ENCODE measurements at regions not wholly inside any gene's neighbourhood (a gene's known extent, or its start where the extent isn't known, plus 50 kb on each side); places are given as distances from the start of the nearest gene placed in this dataset.

DNA sequence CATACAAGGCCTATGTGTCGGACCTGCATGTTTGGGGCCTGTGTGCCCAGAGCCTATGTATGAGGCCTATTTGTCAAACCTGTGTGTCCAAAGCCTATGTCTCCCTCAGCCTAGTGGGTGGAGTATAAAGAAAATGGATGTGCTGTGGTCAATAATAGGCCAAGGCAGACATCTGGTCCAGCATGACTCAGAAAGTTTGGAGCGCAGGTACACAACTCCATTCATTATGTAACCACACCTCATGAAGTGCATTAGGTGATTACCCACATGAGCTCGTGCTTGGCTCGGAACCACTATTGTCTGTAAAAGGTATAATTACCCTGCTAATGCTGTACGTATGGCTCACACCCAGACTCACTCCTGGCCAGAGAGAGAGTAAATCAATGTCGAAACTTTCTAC lies 302.4 kb upstream of the POU3F2 start:
- no peak for DNase-seq (ENCODE audit: low read depth, low spot score)

DNA sequence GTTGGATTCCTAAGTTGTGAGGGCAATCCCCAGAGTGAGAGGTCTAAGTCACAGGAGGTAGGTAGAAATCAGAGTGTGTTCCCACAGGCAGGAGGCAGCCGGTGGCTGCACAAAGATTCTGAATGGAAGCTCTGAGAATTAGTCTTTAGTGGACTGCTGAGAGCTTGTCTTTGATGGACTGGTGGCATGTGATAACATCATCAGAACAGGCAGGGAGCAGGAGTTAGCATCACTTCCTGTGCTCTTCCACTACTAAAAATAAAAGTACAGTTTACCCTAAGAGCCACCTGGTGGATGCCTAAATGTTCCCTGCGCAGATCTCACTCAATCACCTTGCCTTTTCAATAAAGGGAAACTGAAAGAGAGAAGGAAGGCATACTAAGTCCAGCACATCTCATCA lies 294.6 kb upstream of the POU3F2 start:
- DNase-seq (ENCODE audit: low read depth, low spot score) = no peak

- no peak for DNase-seq (ENCODE audit: low read depth, low spot score)
Observed at GRCh38 chr6:98546376-98546775, 288.0 kb upstream of the POU3F2 start.

- DNase-seq (ENCODE audit: low read depth, low spot score) = no peak
Observed at GRCh38 chr6:98547151-98547550, 287.2 kb upstream of the POU3F2 start.

GRCh38 chr6:98547634-98548033 lies 286.7 kb upstream of the POU3F2 start:
- no peak for DNase-seq (ENCODE audit: low read depth, low spot score)

GRCh38 chr6:98548301-98548700 lies 286.1 kb upstream of the POU3F2 start:
- DNase-seq (ENCODE audit: low read depth, low spot score) = no peak

GRCh38 chr6:98560418-98560817 lies 274.0 kb upstream of the POU3F2 start:
- DNase-seq (ENCODE audit: low read depth, low spot score) = no peak

GRCh38 chr6:98560841-98561240 lies 273.5 kb upstream of the POU3F2 start:
- DNase-seq (ENCODE audit: low read depth, low spot score) = no peak

DNA sequence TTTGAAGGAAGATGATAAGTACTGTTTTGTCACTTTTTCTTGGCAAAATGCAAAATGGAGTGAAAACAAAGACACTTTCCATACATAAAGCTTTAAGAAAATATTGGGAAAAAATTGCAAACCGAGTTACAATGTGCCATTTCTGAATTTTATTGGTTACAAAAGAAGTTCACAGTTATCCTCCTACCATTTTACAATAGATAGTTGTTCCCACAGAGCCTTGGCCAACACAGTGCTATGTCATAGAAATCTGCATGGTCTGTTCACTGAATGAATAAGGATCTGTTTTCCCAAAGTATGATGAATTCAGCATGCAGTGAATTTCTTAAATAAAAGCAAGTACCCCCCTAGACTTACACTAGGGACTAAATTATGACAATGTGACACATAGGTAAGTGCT lies 268.2 kb upstream of the POU3F2 start:
- DNase-seq (ENCODE audit: low read depth, low spot score) = no peak

DNA sequence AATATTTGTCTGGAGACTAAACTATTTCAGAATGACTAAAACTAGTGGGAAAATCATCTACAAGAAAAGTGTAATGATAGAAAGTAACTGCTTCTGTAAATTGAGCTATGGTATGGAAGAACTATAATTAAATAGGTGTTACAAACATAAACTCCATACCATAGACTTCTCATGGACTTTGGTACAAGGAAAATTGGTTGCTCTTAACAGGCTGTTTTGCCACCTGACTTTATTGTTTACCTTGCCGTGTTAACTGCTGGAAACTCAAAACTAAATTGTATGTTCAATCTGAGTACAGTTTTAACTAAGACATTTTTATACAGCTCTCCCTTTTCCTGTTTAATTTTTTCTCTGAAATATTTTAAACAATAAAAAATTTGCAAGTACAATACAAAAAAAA lies 261.8 kb upstream of the POU3F2 start:
- DNase-seq (ENCODE audit: low read depth, low spot score) = no peak

GRCh38 chr6:98574984-98575383 lies 259.4 kb upstream of the POU3F2 start:
- DNase-seq (ENCODE audit: low read depth, low spot score) = no peak

GRCh38 chr6:98576791-98577190 lies 257.6 kb upstream of the POU3F2 start:
- DNase-seq (ENCODE audit: low read depth, low spot score) = no peak

GRCh38 chr6:98578016-98578415 lies 256.4 kb upstream of the POU3F2 start:
- no peak for DNase-seq (ENCODE audit: low read depth, low spot score)

DNA sequence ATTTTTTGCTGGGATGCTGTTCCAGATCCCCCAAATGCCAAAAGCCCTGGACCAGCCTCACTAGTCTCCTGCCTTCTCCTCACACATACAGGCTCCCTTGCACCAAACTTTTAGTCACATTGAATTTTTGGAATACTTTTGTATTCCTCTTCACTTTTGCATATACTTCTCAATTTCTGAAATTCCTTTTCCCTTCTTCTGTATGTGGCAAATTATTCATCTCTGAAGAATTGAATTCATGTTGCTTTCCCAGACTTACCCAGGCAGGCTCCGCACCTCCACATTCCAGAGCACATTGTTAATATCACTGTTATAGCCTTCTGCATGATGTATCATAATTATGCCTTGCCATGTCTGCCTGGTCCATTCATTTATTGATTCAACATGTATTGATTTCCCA lies 255.3 kb upstream of the POU3F2 start:
- no peak for DNase-seq (ENCODE audit: low read depth, low spot score)

DNA sequence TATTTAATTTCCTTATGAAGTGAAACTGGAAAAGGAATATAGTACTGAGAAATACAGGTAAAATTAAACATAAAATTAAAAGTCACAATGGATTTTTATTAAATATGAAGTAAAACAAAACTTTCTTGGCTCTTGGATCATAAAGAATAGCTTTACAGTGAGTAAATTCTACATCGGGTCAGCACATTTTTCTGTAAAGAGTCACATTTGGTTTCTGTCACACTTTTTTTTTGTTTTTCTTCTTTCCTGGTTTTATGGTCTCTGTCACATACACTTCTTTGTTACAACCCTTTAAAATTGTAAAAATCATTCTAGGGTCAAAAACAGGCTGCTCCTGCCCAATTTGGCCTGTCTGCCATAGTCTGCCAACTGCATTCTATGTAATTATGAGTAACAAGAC lies 254.4 kb upstream of the POU3F2 start:
- DNase-seq (ENCODE audit: low read depth, low spot score) = no peak

GRCh38 chr6:98581705-98582104 lies 252.7 kb upstream of the POU3F2 start:
- no peak for DNase-seq (ENCODE audit: low read depth, low spot score)

DNA sequence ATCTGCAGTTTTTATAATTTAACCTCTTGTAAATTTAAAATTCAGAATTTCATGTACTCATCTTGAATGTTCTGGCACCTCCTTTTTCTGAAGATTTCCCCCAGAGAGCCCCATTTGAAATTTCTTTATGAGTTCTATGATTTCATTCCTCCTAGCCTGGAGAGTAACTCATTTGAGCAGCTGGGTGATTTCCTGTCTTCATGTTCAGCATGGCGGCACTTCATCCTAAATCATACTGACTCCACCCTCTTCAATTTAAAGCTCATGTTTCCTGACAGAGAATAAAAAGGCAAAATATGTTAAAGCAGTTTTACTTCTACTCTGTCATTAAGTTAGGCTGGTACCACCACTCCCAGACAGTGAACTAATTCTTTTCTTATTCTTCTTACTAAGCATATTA lies 250.9 kb upstream of the POU3F2 start:
- no peak for DNase-seq (ENCODE audit: low read depth, low spot score)

DNA sequence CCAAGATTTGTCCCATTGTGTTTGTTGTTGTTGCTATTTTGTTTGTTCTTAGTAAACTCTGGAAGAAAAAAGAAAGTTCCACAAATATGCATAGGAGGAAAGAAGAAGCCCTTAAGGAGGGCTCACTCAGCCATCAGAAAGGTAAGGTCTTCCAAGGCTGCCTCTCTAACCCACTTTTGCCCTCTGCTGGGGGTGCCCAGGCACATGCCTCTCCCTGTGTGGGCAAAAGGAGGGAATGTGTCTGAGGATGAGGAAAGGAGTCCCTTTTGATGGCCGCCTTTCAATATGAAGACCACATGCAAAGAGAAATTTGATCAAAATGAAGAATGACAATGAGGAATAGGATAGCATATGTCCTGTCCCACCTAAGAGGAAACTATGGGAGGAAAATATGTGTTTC lies 248.2 kb upstream of the POU3F2 start:
- DNase-seq (ENCODE audit: low read depth, low spot score) = no peak

DNA sequence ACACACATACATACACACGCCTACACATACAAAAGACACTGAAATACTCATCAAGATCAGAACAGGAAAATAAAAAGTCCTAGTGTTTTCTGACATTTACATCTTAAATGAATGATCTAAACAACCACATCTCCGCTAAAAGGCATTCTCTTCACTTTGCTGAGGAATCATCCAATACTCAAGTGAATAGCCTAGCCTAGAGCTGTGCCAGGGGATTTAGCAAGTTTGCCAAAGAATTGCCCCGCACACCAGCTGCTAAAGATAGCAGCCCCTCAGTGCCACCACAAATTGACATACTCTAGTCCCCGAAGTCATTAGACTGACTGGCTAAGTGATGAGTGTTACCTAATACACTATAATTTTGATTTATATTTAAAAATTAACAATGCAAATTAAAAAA lies 246.8 kb upstream of the POU3F2 start:
- DNase-seq (ENCODE audit: low read depth, low spot score) = no peak

- DNase-seq (ENCODE audit: low read depth, low spot score) = no peak
Observed at GRCh38 chr6:98589536-98589935, 244.8 kb upstream of the POU3F2 start.

DNA sequence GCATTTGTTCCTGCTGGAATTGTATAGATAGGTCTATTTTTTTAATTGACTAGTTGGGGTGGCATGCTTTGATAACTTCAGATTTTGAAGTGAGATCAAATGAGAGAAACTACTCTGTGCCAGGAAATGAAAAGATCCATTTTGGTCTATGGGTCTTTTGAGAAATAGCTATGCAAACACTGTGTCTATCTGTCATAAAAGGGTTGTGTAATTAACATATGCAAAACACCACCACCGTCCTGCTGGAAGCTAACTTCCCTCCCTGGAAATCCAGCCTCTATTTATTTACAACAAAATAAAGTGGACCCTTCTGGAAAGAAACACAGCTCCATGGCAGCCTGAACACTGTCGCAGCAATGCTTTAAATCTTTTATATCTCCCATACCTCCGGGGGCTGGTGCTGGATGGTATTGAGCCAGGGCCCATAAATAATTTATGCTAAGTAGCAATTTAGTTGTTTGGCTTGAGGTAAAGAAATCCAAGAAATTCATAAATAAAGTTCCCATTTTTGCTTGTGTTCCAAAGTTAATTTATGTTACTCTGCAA lies 244.2 kb upstream of the POU3F2 start:
- DNase-seq (ENCODE audit: low read depth, low spot score) = no peak

- DNase-seq (ENCODE audit: low read depth, low spot score) = no peak
Observed at GRCh38 chr6:98590997-98591396, 243.4 kb upstream of the POU3F2 start.

GRCh38 chr6:98593676-98594075 lies 240.7 kb upstream of the POU3F2 start:
- DNase-seq (ENCODE audit: low read depth, low spot score) = no peak

DNA sequence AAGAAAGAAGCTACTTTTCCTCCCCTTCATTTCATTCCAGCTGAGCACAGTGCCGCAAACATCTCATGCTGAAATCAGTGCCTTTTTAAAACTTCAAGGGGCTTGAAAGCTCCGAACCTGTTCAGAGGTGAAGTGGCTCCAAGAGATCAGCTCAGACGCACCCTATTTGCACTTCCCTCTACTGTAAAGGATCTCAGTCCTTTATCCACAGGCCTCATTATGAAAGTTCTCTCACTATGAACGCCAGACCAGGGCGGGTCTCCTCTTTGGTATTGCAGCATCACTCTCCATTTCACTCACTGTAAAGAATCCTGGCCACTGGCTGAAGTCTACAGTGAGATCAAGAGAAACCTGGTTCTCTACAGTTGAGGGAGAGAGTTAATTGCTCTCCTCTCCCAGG lies 232.7 kb upstream of the POU3F2 start:
- no peak for DNase-seq (ENCODE audit: low read depth, low spot score)

DNA sequence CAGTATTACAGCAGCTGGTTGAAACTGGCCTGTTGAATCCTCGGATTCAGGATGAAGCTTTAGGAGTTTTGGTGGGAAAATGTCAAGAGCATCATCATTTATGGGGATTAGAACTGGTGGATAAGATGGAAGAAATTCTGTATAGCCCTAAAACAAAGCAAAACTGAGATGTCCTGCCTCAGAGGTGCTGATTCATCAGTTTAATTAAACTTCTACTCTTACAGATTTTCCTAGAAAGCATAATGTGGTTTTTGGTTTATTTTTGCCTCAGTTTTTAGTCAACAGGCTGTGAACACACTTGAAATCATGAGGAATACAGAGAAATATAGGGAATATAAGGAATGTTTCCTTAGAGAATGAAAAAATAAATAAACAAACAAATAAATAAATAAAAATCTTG lies 228.7 kb upstream of the POU3F2 start:
- DNase-seq (ENCODE audit: low read depth, low spot score) = no peak

Measured in brain pericyte (primary cell).